GM23338 (cell line): ENCODE measurements at regions not wholly inside any gene's neighbourhood (a gene's known extent, or its start where the extent isn't known, plus 50 kb on each side); places are given as distances from the start of the nearest gene placed in this dataset.

ENCODE experiments used
- ATAC-seq: fragments of 200-7000 bp; cut with Tn5 transposase; 3 replicates; pipeline ENCODE4 v1.9.1; 2020
- DNase-seq: peaks from one replicate; pipeline ENCODE4 v3.0.0-alpha.2; 2015; ENCODE audit warnings: low spot score
- H2AFZ ChIP-seq: fragments of 200-600 bp; sonication (generic); 2 replicates; pipeline ENCODE4 v1.8.0; 2016; ENCODE audit warnings: antibody characterized with exemption, mild to moderate bottlenecking, moderate library complexity
- H3F3A ChIP-seq: fragments of 200-600 bp; sonication (generic); replicated peaks from 2 replicates; pipeline ENCODE4 v1.8.0; 2017; ENCODE audit warnings: antibody characterized with exemption, mixed run types, low read depth
- H3K27ac ChIP-seq: fragments of 200-600 bp; sonication (generic); 2 replicates; pipeline ENCODE4 v1.6.1; 2016; ENCODE audit warnings: low read depth
- H3K27me3 ChIP-seq: fragments of 200-600 bp; sonication (generic); 2 replicates; pipeline ENCODE4 v1.8.0; 2016; ENCODE audit warnings: mild to moderate bottlenecking, mixed run types, moderate library complexity; ENCODE audit not compliant: insufficient read depth
- H3K36me3 ChIP-seq: fragments of 200-600 bp; sonication (generic); 2 replicates; pipeline ENCODE4 v1.8.0; 2016; ENCODE audit warnings: mild to moderate bottlenecking; ENCODE audit not compliant: insufficient read depth
- H3K4me1 ChIP-seq: fragments of 200-600 bp; sonication (generic); 2 replicates; pipeline ENCODE4 v1.8.0; 2016; ENCODE audit warnings: mild to moderate bottlenecking, moderate library complexity; ENCODE audit not compliant: insufficient read depth
- H3K4me2 ChIP-seq: fragments of 200-600 bp; sonication (generic); 2 replicates; pipeline ENCODE4 v1.7.1; 2017; ENCODE audit warnings: mixed run types
- H3K4me3 ChIP-seq: fragments of 200-600 bp; sonication (generic); 2 replicates; pipeline ENCODE4 v1.6.1; 2016; ENCODE audit warnings: mixed run types
- H3K79me2 ChIP-seq: fragments of 200-600 bp; sonication (generic); replicated peaks from 2 replicates; pipeline ENCODE4 v1.8.0; 2017; ENCODE audit warnings: mild to moderate bottlenecking; ENCODE audit not compliant: insufficient read depth
- H3K9me2 ChIP-seq: fragments of 200-600 bp; sonication (generic); 2 replicates; pipeline ENCODE4 v1.8.0; 2017; ENCODE audit not compliant: insufficient read depth
- H4K20me1 ChIP-seq: fragments of 200-600 bp; sonication (generic); replicated peaks from 2 replicates; pipeline ENCODE4 v1.8.0; 2017; ENCODE audit warnings: mild to moderate bottlenecking; ENCODE audit not compliant: insufficient read depth
- H3K27ac Mint-ChIP-seq: 2 replicates; pipeline ENCODE4 v1.8.0; 2020; ENCODE audit warnings: inconsistent platforms, mild to moderate bottlenecking, moderate library complexity, mixed read lengths
- H3K27me3 Mint-ChIP-seq: 3 replicates; pipeline ENCODE4 v1.8.0; 2022; ENCODE audit warnings: low read depth, mild to moderate bottlenecking, moderate library complexity, mixed read lengths, inconsistent platforms; ENCODE audit not compliant: insufficient read depth, poor library complexity
- H3K36me3 Mint-ChIP-seq: 3 replicates; pipeline ENCODE4 v1.8.0; 2021; ENCODE audit warnings: low read depth, mild to moderate bottlenecking, inconsistent platforms, moderate library complexity, mixed read lengths
- H3K4me1 Mint-ChIP-seq: 3 replicates; pipeline ENCODE4 v1.8.0; 2020; ENCODE audit warnings: mild to moderate bottlenecking, inconsistent platforms, mixed read lengths
- H3K4me3 Mint-ChIP-seq: 3 replicates; pipeline ENCODE4 v1.8.0; 2021; ENCODE audit warnings: moderate library complexity, mild to moderate bottlenecking, inconsistent platforms, mixed read lengths
- H3K9me3 Mint-ChIP-seq: 3 replicates; pipeline ENCODE4 v1.8.0; 2020; ENCODE audit warnings: moderate library complexity, mild to moderate bottlenecking, inconsistent platforms, mixed read lengths
- CREB1 ChIP-seq: fragments of 250-450 bp; sonication (Bioruptor Pico); IDR thresholded peaks from 2 replicates; pipeline ENCODE4 v1.5.0; 2020; ENCODE audit warnings: low read depth, mild to moderate bottlenecking, moderate library complexity
- CTCF ChIP-seq, 2 experiments: fragments of 200-600 bp in 1 of 2; sonication (generic) in 1 of 2; conservative IDR thresholded peaks; 2 replicates each; pipeline versions ENCODE4 v1.5.1 to v1.6.1; 2016 to 2017; ENCODE audit warnings: antibody characterized with exemption in 2 of 2, low read depth in 2 of 2, mild to moderate bottlenecking in 2 of 2, moderate library complexity in 1 of 2
- ETS1 ChIP-seq: IDR thresholded peaks from 2 replicates; pipeline ENCODE4 v1.6.1; 2016; ENCODE audit warnings: antibody characterized with exemption
- EZH2 ChIP-seq: fragments of 200-600 bp; sonication (generic); IDR thresholded peaks from one replicate; pipeline ENCODE4 v1.8.0; 2017; ENCODE audit warnings: antibody characterized with exemption, mild to moderate bottlenecking, low read depth; ENCODE audit not compliant: unreplicated experiment
- EZH2phosphoT487 ChIP-seq: fragments of 200-600 bp; sonication (generic); IDR thresholded peaks from one replicate; pipeline ENCODE4 v1.8.1; 2018; ENCODE audit warnings: antibody characterized with exemption; ENCODE audit not compliant: unreplicated experiment
- JUNB ChIP-seq: IDR thresholded peaks from one replicate; pipeline ENCODE4 v1.6.1; 2016; ENCODE audit warnings: antibody characterized with exemption; ENCODE audit not compliant: unreplicated experiment
- NANOG ChIP-seq: IDR thresholded peaks from 2 replicates; pipeline ENCODE4 v1.6.1; 2016; ENCODE audit warnings: antibody characterized with exemption, borderline replicate concordance
- POLR2AphosphoS5 ChIP-seq: IDR thresholded peaks from 2 replicates; pipeline ENCODE4 v1.6.1; 2016; ENCODE audit warnings: antibody characterized with exemption, low read depth
- REST ChIP-seq: IDR thresholded peaks from one replicate; pipeline ENCODE4 v1.6.1; 2018; ENCODE audit warnings: antibody characterized with exemption; ENCODE audit not compliant: unreplicated experiment
- STAT1 ChIP-seq: IDR thresholded peaks from one replicate; pipeline ENCODE4 v1.6.1; 2016; ENCODE audit warnings: antibody characterized with exemption; ENCODE audit not compliant: unreplicated experiment
- ZNF114 ChIP-seq: fragments of 250-450 bp; sonication (Bioruptor Pico); IDR thresholded peaks from 2 replicates; pipeline ENCODE4 v1.5.0; 2020; ENCODE audit warnings: mild to moderate bottlenecking, moderate library complexity
- ZNF331 ChIP-seq: fragments of 250-450 bp; sonication (Bioruptor Pico); IDR thresholded peaks from 2 replicates; pipeline ENCODE4 v1.5.0; 2020; ENCODE audit warnings: low read depth, mild to moderate bottlenecking, moderate library complexity
- ZNF462 ChIP-seq: fragments of 250-450 bp; sonication (Bioruptor Pico); IDR thresholded peaks from 2 replicates; pipeline ENCODE4 v1.5.0; 2020; ENCODE audit warnings: mild to moderate bottlenecking, moderate library complexity

GRCh38 chr3:40608091-40608490 is 83.3 kb downstream of the ZNF621 start:
- Histone ChIP-seq H3F3A (no peaks in the 10 kb centered on the region), H3K27ac (no peak overlapping the region), H3K4me1 (peaks cover 20% of the 10 kb centered on the region), H3K4me3 (no peak overlapping the region), H3K4me2 (no peak overlapping the region), H3K79me2 (no peaks in the 10 kb centered on the region), H3K27me3 (no peaks in the 10 kb centered on the region), H3K36me3 (no peaks in the 10 kb centered on the region), H3K9me2 (peaks cover 10% of the 10 kb centered on the region), H4K20me1 (no peaks in the 10 kb centered on the region), H2AFZ (no peak overlapping the region)
- H3K27ac Mint-ChIP-seq, result no peak overlapping the region
- H3K27me3 Mint-ChIP-seq, result peaks cover 8% of the 10 kb centered on the region
- H3K4me1 Mint-ChIP-seq, result peaks cover 20% of the 10 kb centered on the region
- TF ChIP-seq ZNF462 (CRISPR knock-in tag) (no peak), STAT1 (no peak), EZH2phosphoT487 (no peak), JUNB (no peak), CTCF (conservative IDR thresholded peaks at IDR 0.05; ENCODE audit: low read depth in 2 of 2) (no peak), EZH2 (no peak), ZNF331 (CRISPR knock-in tag) (no peak), REST (no peak), POLR2AphosphoS5 (no peak), ETS1 (no peak), CREB1 (no peak), NANOG (no peak), ZNF114 (CRISPR knock-in tag) (no peak)
- DNase-seq (no peak), ATAC-seq (no peak)
- no peaks in the 10 kb centered on the region; the same call in 2 of the 3 replicates for H3K9me3 Mint-ChIP-seq
- peaks cover 3% of the 10 kb centered on the region; the same call in 1 of the 3 replicates for H3K36me3 Mint-ChIP-seq
- H3K4me3 Mint-ChIP-seq, result no peak overlapping the region
